Natural killer cell (primary cell): ENCODE measurements at regions not wholly inside any gene's neighbourhood (a gene's known extent, or its start where the extent isn't known, plus 50 kb on each side); places are given as distances from the start of the nearest gene placed in this dataset.

Experiments
- ATAC-seq, 3 donors: fragments of 150-1000 bp in 2 of 3; fragments of 200-7000 bp in 1 of 3; cut with Tn5 transposase; 1 replicate in 1 of 3; 2 replicates in 2 of 3; pipeline ENCODE4 v1.10.0; 2021; ENCODE audit warnings: mild to moderate bottlenecking in 2 of 3, moderate library complexity in 2 of 3
- DNase-seq, 2 donors: peaks; one replicate each; pipeline versions ENCODE4 v3.0.0 to v3.0.0-alpha.2; 2013 to 2021; ENCODE audit warnings: mixed read lengths in 1 of 2
- H3K27ac ChIP-seq: one replicate; pipeline ENCODE4 v1.5.1; 2013; ENCODE audit warnings: mild to moderate bottlenecking, low read length
- H3K27me3 ChIP-seq: one replicate; pipeline ENCODE4 v1.6.1; 2013; ENCODE audit warnings: low read length; ENCODE audit not compliant: control insufficient read depth, insufficient read depth
- H3K36me3 ChIP-seq: one replicate; pipeline ENCODE4 v1.6.1; 2013; ENCODE audit warnings: low read length; ENCODE audit not compliant: control insufficient read depth, insufficient read depth
- H3K4me1 ChIP-seq: one replicate; pipeline ENCODE4 v1.6.1; 2013; ENCODE audit warnings: low read length; ENCODE audit not compliant: control insufficient read depth, insufficient read depth
- H3K4me3 ChIP-seq: one replicate; pipeline ENCODE4 v1.5.1; 2013; ENCODE audit warnings: low read length
- H3K9me3 ChIP-seq: one replicate; pipeline ENCODE4 v1.6.1; 2013; ENCODE audit warnings: low read length; ENCODE audit not compliant: control insufficient read depth, insufficient read depth
- H3K27ac Mint-ChIP-seq, 2 donors: one replicate each; pipeline ENCODE4 v1.8.0; 2022; ENCODE audit warnings: mild to moderate bottlenecking in 2 of 2, mixed read lengths in 2 of 2, moderate library complexity in 1 of 2
- H3K27me3 Mint-ChIP-seq, 2 donors: one replicate each; pipeline ENCODE4 v1.8.0; 2022; ENCODE audit warnings: low read depth in 2 of 2, mixed read lengths in 2 of 2
- H3K36me3 Mint-ChIP-seq: one replicate; pipeline ENCODE4 v1.8.0; 2022; ENCODE audit warnings: mixed read lengths
- H3K4me1 Mint-ChIP-seq, 2 donors: one replicate each; pipeline ENCODE4 v1.8.0; 2022; ENCODE audit warnings: mixed read lengths in 2 of 2
- H3K4me3 Mint-ChIP-seq: one replicate; pipeline ENCODE4 v1.8.0; 2022; ENCODE audit warnings: mild to moderate bottlenecking, moderate library complexity, mixed read lengths
- H3K9me3 Mint-ChIP-seq, 2 donors: one replicate each; pipeline ENCODE4 v1.8.0; 2022; ENCODE audit warnings: mixed read lengths in 2 of 2
- WGBS: methylation state at CpG from one replicate; pipeline ENCODE4 v1.1.7; 2013; ENCODE audit warnings: missing lambda C conversion rate; ENCODE audit not compliant: insufficient coverage; 5-methylcytosine and 5-hydroxymethylcytosine counted together
- intact Hi-C: fragments of 100-400 bp; cut with micrococcal nuclease; formaldehyde crosslinking; loops from one replicate; pipeline ENCODE4 v1.14.2; 2022
- TF ChIP-seq, protein P1 (sequence below): fragments of 200-600 bp; IDR thresholded peaks from one replicate; pipeline ENCODE4 v1.8.0; 2022; ENCODE audit warnings: antibody characterized with exemption

DNA sequence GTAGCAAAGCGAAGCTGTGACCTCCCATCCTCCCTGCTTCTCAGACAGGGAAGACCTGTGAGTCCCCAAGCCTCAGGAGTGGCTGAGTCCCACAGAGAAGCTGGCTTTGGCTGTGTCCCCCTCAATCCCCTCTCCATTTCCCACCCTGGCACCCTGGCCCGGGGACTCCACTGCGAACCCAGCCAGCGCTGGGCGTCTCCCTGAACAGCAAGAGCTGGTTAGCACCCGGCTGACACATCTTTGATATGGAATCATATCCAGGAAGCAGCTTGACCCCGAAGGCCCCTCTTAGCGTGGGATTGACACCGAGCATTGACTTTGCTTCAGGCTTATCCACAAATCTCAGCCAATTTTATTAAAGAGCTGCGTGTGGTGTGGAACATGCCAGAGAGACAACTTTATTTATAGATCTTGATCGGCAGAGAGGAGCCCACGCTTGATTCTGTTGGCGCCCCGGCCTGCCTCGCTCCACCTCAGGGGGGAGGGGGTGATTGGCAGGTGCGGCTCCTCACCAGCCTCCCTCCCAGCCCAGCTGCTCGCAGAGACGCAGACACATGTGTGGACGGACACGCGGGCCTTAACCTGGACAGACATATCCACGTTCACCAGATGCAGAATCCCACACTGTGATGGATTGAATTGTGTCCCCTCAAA is 120.7 kb upstream of the MVB12B start:
- DNase-seq (no peak), ATAC-seq (no peak)
- TF ChIP-seq, protein P1, sequence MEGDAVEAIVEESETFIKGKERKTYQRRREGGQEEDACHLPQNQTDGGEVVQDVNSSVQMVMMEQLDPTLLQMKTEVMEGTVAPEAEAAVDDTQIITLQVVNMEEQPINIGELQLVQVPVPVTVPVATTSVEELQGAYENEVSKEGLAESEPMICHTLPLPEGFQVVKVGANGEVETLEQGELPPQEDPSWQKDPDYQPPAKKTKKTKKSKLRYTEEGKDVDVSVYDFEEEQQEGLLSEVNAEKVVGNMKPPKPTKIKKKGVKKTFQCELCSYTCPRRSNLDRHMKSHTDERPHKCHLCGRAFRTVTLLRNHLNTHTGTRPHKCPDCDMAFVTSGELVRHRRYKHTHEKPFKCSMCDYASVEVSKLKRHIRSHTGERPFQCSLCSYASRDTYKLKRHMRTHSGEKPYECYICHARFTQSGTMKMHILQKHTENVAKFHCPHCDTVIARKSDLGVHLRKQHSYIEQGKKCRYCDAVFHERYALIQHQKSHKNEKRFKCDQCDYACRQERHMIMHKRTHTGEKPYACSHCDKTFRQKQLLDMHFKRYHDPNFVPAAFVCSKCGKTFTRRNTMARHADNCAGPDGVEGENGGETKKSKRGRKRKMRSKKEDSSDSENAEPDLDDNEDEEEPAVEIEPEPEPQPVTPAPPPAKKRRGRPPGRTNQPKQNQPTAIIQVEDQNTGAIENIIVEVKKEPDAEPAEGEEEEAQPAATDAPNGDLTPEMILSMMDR, result no peak
- no peaks in the 10 kb centered on the region for H3K4me1 Mint-ChIP-seq
- WGBS, result 83% methylated on average over 22 of the region's 22 CpGs
- Histone ChIP-seq H3K4me1 (peaks cover 5% of the 10 kb centered on the region), H3K27me3 (no peaks in the 10 kb centered on the region), H3K27ac (no peak overlapping the region), H3K4me3 (no peak overlapping the region), H3K36me3 (no peaks in the 10 kb centered on the region), H3K9me3 (no peaks in the 10 kb centered on the region)
- no peak overlapping the region for H3K27ac Mint-ChIP-seq
- H3K36me3 Mint-ChIP-seq, result no peaks in the 10 kb centered on the region
- H3K4me3 Mint-ChIP-seq, result no peak overlapping the region
- intact Hi-C loops, result no loop called here
- H3K27me3 Mint-ChIP-seq, result peaks cover 0 to 9% of the 10 kb centered on the region in 2 donors
- H3K9me3 Mint-ChIP-seq, result no peaks in the 10 kb centered on the region

DNA sequence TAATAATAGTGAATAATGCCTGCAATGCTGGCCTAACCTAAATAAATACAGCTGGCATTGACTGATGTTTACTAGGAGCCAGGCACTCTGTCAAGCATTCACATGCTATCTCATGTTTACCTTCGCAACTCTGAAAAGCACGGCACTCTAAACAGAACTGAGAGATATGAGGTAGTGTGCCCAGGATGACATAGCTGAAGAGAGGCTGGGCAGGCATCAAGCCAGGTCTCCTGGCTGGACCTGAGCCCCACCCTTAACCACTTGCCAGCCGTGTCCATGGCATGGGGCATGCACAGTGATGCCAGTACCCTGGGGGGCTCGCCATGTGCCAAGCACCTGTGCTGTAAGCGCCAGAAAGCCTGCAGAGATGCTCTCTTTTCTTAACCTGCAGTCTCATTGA is 119.4 kb upstream of the MVB12B start:
- no peaks in the 10 kb centered on the region for H3K27me3 ChIP-seq
- no peak overlapping the region for H3K27ac Mint-ChIP-seq
- no peaks in the 10 kb centered on the region for H3K36me3 Mint-ChIP-seq
- ATAC-seq, result no peak
- H3K27ac ChIP-seq, result no peak overlapping the region
- no peaks in the 10 kb centered on the region for H3K4me1 Mint-ChIP-seq
- H3K4me3 Mint-ChIP-seq, result no peak overlapping the region
- no peaks in the 10 kb centered on the region for H3K9me3 Mint-ChIP-seq
- peaks cover 5% of the 10 kb centered on the region for H3K4me1 ChIP-seq
- no peaks in the 10 kb centered on the region for H3K36me3 ChIP-seq
- H3K9me3 ChIP-seq, result no peaks in the 10 kb centered on the region
- no peak overlapping the region for H3K4me3 ChIP-seq
- intact Hi-C loops, result no loop called here
- DNase-seq, result no peak
- H3K27me3 Mint-ChIP-seq, result peaks cover 0 to 9% of the 10 kb centered on the region in 2 donors
- WGBS, result 94% methylated on average over 5 of the region's 5 CpGs
- TF ChIP-seq, protein P1, result no peak

DNA sequence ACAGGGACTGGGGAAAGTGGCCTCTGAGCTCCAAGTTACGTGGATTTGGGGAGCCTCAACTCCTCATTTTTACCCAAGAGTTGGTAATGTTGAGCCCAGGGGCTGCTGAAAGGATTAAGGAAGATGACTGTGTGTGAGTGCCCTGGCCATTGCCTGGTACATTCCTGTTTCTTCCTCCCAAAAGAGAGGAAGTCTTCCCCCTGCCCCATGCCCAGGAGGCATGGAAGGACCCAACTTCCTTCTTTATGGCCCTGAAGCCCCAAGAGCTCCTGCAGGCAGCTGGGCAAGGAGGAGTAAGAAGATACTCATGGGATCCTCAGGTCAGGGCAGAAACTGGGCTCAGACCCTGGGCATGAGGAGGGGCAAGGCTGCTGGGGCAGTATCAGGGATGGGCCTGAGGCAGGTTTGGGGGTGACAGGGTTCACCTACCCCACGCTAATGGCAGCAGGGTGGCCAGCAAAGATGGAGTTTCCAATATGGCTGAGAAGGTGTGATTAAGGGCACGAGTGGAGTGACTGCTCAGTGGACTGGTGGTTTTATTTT is 118.3 kb upstream of the MVB12B start:
- Mint-ChIP-seq H3K27me3 (peaks cover 0 to 9% of the 10 kb centered on the region in 2 donors), H3K4me1 (no peaks in the 10 kb centered on the region), H3K9me3 (no peaks in the 10 kb centered on the region), H3K4me3 (no peak overlapping the region), H3K27ac (no peak overlapping the region), H3K36me3 (no peaks in the 10 kb centered on the region)
- no peak for ATAC-seq
- 83% methylated on average over 3 of the region's 3 CpGs for WGBS
- intact Hi-C loops, result no loop called here
- Histone ChIP-seq H3K27me3 (no peaks in the 10 kb centered on the region), H3K9me3 (no peaks in the 10 kb centered on the region), H3K4me1 (peaks cover 5% of the 10 kb centered on the region), H3K36me3 (no peaks in the 10 kb centered on the region), H3K27ac (no peak overlapping the region), H3K4me3 (no peak overlapping the region)
- no peak for DNase-seq
- TF ChIP-seq, protein P1, result no peak
